ENCODE measurements at regions not wholly inside any gene's neighbourhood (a gene's known extent, or its start where the extent isn't known, plus 50 kb on each side); places are given as distances from the start of the nearest gene placed in this dataset.

DNA sequence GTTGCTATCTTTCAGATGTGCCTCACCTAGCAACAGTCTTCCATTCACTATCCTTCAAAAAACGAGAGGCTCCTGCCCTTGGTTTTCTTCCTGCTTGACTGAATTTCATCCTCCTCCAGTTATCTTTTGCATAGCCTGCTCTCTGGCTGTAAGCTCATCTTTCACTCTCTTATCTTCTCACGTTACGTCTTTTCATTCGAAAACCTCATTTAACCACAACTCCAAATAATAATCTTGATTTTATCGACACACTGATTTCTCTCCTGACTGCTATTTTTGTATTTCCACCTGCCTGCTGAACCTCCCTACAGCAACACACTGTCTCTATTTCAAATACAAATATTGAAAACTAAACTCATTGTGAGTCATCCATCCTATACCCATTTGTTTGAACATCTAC lies 230.7 kb upstream of the TMC3 start:
- POLR2A ChIA-PET, result no interaction called here

GRCh38 chr15:81596159-81596865 lies 222.3 kb upstream of the TMC3 start:
- CTCF ChIA-PET, result no interaction called here
- Histone ChIP-seq H3K27me3 (ENCODE audit: control insufficient read depth, insufficient read depth, low read length) (no peaks in the 10 kb centered on the region), H3K36me3 (ENCODE audit: control insufficient read depth, insufficient read depth, low read length) (no peaks in the 10 kb centered on the region), H3K4me3 (ENCODE audit: low read depth, low read length) (no peak overlapping the region)
- DNase-seq (ENCODE audit: low read depth), result no peak
- POLR2A ChIA-PET, result no interaction called here
- TF ChIP-seq, protein P1, sequence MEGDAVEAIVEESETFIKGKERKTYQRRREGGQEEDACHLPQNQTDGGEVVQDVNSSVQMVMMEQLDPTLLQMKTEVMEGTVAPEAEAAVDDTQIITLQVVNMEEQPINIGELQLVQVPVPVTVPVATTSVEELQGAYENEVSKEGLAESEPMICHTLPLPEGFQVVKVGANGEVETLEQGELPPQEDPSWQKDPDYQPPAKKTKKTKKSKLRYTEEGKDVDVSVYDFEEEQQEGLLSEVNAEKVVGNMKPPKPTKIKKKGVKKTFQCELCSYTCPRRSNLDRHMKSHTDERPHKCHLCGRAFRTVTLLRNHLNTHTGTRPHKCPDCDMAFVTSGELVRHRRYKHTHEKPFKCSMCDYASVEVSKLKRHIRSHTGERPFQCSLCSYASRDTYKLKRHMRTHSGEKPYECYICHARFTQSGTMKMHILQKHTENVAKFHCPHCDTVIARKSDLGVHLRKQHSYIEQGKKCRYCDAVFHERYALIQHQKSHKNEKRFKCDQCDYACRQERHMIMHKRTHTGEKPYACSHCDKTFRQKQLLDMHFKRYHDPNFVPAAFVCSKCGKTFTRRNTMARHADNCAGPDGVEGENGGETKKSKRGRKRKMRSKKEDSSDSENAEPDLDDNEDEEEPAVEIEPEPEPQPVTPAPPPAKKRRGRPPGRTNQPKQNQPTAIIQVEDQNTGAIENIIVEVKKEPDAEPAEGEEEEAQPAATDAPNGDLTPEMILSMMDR (IDR thresholded peaks at IDR 0.05; ENCODE audit: insufficient read depth, low read depth, low read length), result no peak

More for the DNA sequence above, 230.7 kb upstream of the TMC3 start:
- Histone ChIP-seq H3K27me3 (ENCODE audit: control insufficient read depth, insufficient read depth, low read length) (no peaks in the 10 kb centered on the region), H3K36me3 (ENCODE audit: control insufficient read depth, insufficient read depth, low read length) (no peaks in the 10 kb centered on the region), H3K4me3 (ENCODE audit: low read depth, low read length) (no peak overlapping the region)
- CTCF ChIA-PET, result no interaction called here
- TF ChIP-seq, protein P1 (IDR thresholded peaks at IDR 0.05; ENCODE audit: insufficient read depth, low read depth, low read length), result no peak
- no peak for DNase-seq (ENCODE audit: low read depth)

DNA sequence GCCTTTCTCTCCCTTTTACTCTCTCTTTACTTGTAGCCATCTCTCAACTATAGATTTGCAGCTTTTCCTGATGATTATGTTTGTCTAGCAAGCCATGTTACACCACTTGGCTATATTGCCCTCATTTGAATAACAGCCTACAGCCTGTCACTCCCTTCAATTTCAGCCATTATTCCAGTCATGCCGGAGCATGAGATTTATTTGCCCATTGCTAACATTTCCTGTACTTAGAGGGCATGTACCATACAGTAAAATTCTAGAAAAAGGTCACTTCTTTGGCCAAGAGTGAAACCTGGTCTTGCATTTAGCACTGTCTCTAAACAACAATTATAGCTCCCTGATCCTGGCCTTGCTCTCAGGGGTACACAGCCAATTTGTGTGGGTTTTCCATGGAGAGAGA lies 221.7 kb upstream of the TMC3 start:
- no peak for DNase-seq (ENCODE audit: low read depth)
- TF ChIP-seq, protein P1 (IDR thresholded peaks at IDR 0.05; ENCODE audit: insufficient read depth, low read depth, low read length), result no peak
- ChIA-PET CTCF (no interaction called here), POLR2A (no interaction called here)
- Histone ChIP-seq H3K27me3 (ENCODE audit: control insufficient read depth, insufficient read depth, low read length) (no peaks in the 10 kb centered on the region), H3K36me3 (ENCODE audit: control insufficient read depth, insufficient read depth, low read length) (no peaks in the 10 kb centered on the region), H3K4me3 (ENCODE audit: low read depth, low read length) (no peak overlapping the region)

- H3K27me3 ChIP-seq (ENCODE audit: control insufficient read depth, insufficient read depth, low read length), result no peaks in the 10 kb centered on the region
- TF ChIP-seq, protein P1 (IDR thresholded peaks at IDR 0.05; ENCODE audit: insufficient read depth, low read depth, low read length), result no peak
- CTCF ChIA-PET, result no interaction called here
These were observed 215.7 kb upstream of the TMC3 start for GRCh38 chr15:81589671-81590070.

GRCh38 chr15:81575436-81576123 lies 201.6 kb upstream of the TMC3 start:
- no peaks in the 10 kb centered on the region for H3K27me3 ChIP-seq (ENCODE audit: control insufficient read depth, insufficient read depth, low read length)
- DNase-seq (ENCODE audit: low read depth), result no peak
- no peak overlapping the region for H3K4me3 ChIP-seq (ENCODE audit: low read depth, low read length)
- H3K36me3 ChIP-seq (ENCODE audit: control insufficient read depth, insufficient read depth, low read length), result no peaks in the 10 kb centered on the region
- TF ChIP-seq, protein P1 (IDR thresholded peaks at IDR 0.05; ENCODE audit: insufficient read depth, low read depth, low read length), result no peak
- CTCF ChIA-PET, result interaction anchor here (0.7 kb wide), 1 partner anchor 9 kb away, joined by 3 read pairs; no protein-coding TSS in a partner anchor
- POLR2A ChIA-PET, result no interaction called here

More at GRCh38 chr15:81589671-81590070, 215.7 kb upstream of the TMC3 start:
- POLR2A ChIA-PET, result no interaction called here
- Histone ChIP-seq H3K4me3 (ENCODE audit: low read depth, low read length) (no peak overlapping the region), H3K36me3 (ENCODE audit: control insufficient read depth, insufficient read depth, low read length) (no peaks in the 10 kb centered on the region)
- DNase-seq (ENCODE audit: low read depth), result no peak
